ENCODE measurements at regions not wholly inside any gene's neighbourhood (a gene's known extent, or its start where the extent isn't known, plus 50 kb on each side); places are given as distances from the start of the nearest gene placed in this dataset.
"Not testable (repeated sequence)": the region's sequence is repeated elsewhere in the genome, so short reads cannot be mapped to it uniquely, and the experiment has no call there.

GRCh38 chr13:65505941-65506340 lies 1724.2 kb downstream of the PCDH9 start:
- H3K4me1 ChIP-seq: no peaks in the 10 kb centered on the region; the same call in 1 of the 2 replicates
- DNase-seq: no peak
- no peaks in the 10 kb centered on the region for H3K36me3 ChIP-seq
- no peak for TF ChIP-seq CTCF (IDR thresholded peaks at IDR 0.05; ENCODE audit: low read depth, low read length)
- H3K4me3 ChIP-seq (ENCODE audit: low read depth, low read length): no peak overlapping the region
- H3K9me3 ChIP-seq: no peaks in the 10 kb centered on the region
- H3K27me3 ChIP-seq: no peaks in the 10 kb centered on the region

GRCh38 chr13:65504213-65504612 lies 1725.9 kb downstream of the PCDH9 start:
- no peaks in the 10 kb centered on the region for H3K27me3 ChIP-seq
- no peaks in the 10 kb centered on the region for H3K36me3 ChIP-seq
- TF ChIP-seq CTCF (IDR thresholded peaks at IDR 0.05; ENCODE audit: low read depth, low read length): no peak
- no peak overlapping the region for H3K4me3 ChIP-seq (ENCODE audit: low read depth, low read length)
- no peaks in the 10 kb centered on the region; the same call in 1 of the 2 replicates for H3K4me1 ChIP-seq
- no peaks in the 10 kb centered on the region for H3K9me3 ChIP-seq
- DNase-seq: no peak

GRCh38 chr13:65500481-65500880 lies 1729.7 kb downstream of the PCDH9 start:
- H3K36me3 ChIP-seq: no peaks in the 10 kb centered on the region
- no peak overlapping the region for H3K4me3 ChIP-seq (ENCODE audit: low read depth, low read length)
- no peak for DNase-seq
- no peaks in the 10 kb centered on the region for H3K4me1 ChIP-seq
- no peak for TF ChIP-seq CTCF (IDR thresholded peaks at IDR 0.05; ENCODE audit: low read depth, low read length)
- no peaks in the 10 kb centered on the region for H3K9me3 ChIP-seq
- no peaks in the 10 kb centered on the region for H3K27me3 ChIP-seq

- Histone ChIP-seq H3K36me3 (no peaks in the 10 kb centered on the region), H3K4me3 (ENCODE audit: low read depth, low read length) (no peak overlapping the region), H3K4me1 (no peaks in the 10 kb centered on the region), H3K9me3 (no peaks in the 10 kb centered on the region), H3K27me3 (no peaks in the 10 kb centered on the region)
- DNase-seq: no peak
- TF ChIP-seq CTCF (IDR thresholded peaks at IDR 0.05; ENCODE audit: low read depth, low read length): no peak
Observed at GRCh38 chr13:65499256-65499655, 1730.9 kb downstream of the PCDH9 start.

- DNase-seq: no peak
- Histone ChIP-seq H3K9me3 (no peaks in the 10 kb centered on the region), H3K4me1 (no peaks in the 10 kb centered on the region), H3K36me3 (no peaks in the 10 kb centered on the region), H3K27me3 (no peaks in the 10 kb centered on the region), H3K4me3 (ENCODE audit: low read depth, low read length) (no peak overlapping the region)
- no peak for TF ChIP-seq CTCF (IDR thresholded peaks at IDR 0.05; ENCODE audit: low read depth, low read length)
Observed at GRCh38 chr13:65497265-65497664, 1732.9 kb downstream of the PCDH9 start.

- H3K27me3 ChIP-seq; H3K4me1 ChIP-seq; H3K36me3 ChIP-seq; H3K9me3 ChIP-seq; H3K4me3 ChIP-seq (ENCODE audit: low read depth, low read length); DNase-seq: not testable (repeated sequence)
Observed at GRCh38 chr13:65490725-65491124, 1739.4 kb downstream of the PCDH9 start.

GRCh38 chr13:65488606-65489005 lies 1741.5 kb downstream of the PCDH9 start:
- Histone ChIP-seq H3K4me3 (ENCODE audit: low read depth, low read length) (no peak overlapping the region), H3K27me3 (no peaks in the 10 kb centered on the region), H3K9me3 (no peaks in the 10 kb centered on the region), H3K4me1 (no peaks in the 10 kb centered on the region), H3K36me3 (no peaks in the 10 kb centered on the region)
- no peak for TF ChIP-seq CTCF (IDR thresholded peaks at IDR 0.05; ENCODE audit: low read depth, low read length)
- no peak for DNase-seq

All from BE2C (cell line).